Nucleus accumbens (tissue), 56 donors: ENCODE measurements at regions not wholly inside any gene's neighbourhood (a gene's known extent, or its start where the extent isn't known, plus 50 kb on each side); places are given as distances from the start of the nearest gene placed in this dataset.
A peak's percentile ranks its signal among the peaks of the same experiment; 100 is the strongest.

Source experiments
- DNase-seq, 56 donors: peaks; one replicate each; lab custom pipeline; 2025; lab: John Stamatoyannopoulos, UW

- no peak for DNase-seq
These were observed 52.0 kb downstream of the MAGEF1 start for GRCh38 chr3:184659797-184660301.

GRCh38 chr3:184658223-184658928, 53.5 kb downstream of the MAGEF1 start:
- no peak for DNase-seq

- no peak for DNase-seq
These were observed 54.8 kb downstream of the MAGEF1 start for GRCh38 chr3:184656829-184657681.

- no peak for DNase-seq
These were observed 55.4 kb downstream of the MAGEF1 start for GRCh38 chr3:184656458-184656828.

- no peak for DNase-seq
These were observed 56.3 kb downstream of the MAGEF1 start for GRCh38 chr3:184655597-184655996.

- DNase-seq, result no peak
These were observed 57.5 kb downstream of the MAGEF1 start for GRCh38 chr3:184654375-184654774.

GRCh38 chr3:184652465-184652864, 59.4 kb downstream of the MAGEF1 start:
- DNase-seq, result no peak

GRCh38 chr3:184651904-184652303, 60.0 kb downstream of the MAGEF1 start:
- no peak for DNase-seq

- DNase-seq, result no peak
These were observed 63.2 kb downstream of the MAGEF1 start for GRCh38 chr3:184648636-184649035.

- DNase-seq, result no peak
These were observed 64.4 kb downstream of the MAGEF1 start for GRCh38 chr3:184647405-184647936.

- DNase-seq, result no peak
These were observed 66.5 kb downstream of the MAGEF1 start for GRCh38 chr3:184645336-184645735.

GRCh38 chr3:184643442-184643841, 68.4 kb downstream of the MAGEF1 start:
- no peak for DNase-seq

GRCh38 chr3:184642631-184643285, 69.1 kb downstream of the MAGEF1 start:
- DNase-seq, result no peak

- no peak for DNase-seq
These were observed 70.4 kb downstream of the MAGEF1 start for GRCh38 chr3:184641430-184641829.

- no peak for DNase-seq
These were observed 72.5 kb downstream of the MAGEF1 start for GRCh38 chr3:184639351-184639750.

GRCh38 chr3:184637705-184638104, 74.2 kb downstream of the MAGEF1 start:
- no peak for DNase-seq

GRCh38 chr3:184636741-184637316, 75.0 kb downstream of the MAGEF1 start:
- no peak for DNase-seq

GRCh38 chr3:184635774-184636173, 74.2 kb downstream of the EPHB3 start:
- no peak for DNase-seq

- DNase-seq, result peak in 2 of 56 donors; percentile 9 to 15
These were observed 73.5 kb downstream of the EPHB3 start for GRCh38 chr3:184635126-184635525.

- DNase-seq, result no peak
These were observed 71.6 kb downstream of the EPHB3 start for GRCh38 chr3:184633237-184633579.
